ENCODE measurements at regions not wholly inside any gene's neighbourhood (a gene's known extent, or its start where the extent isn't known, plus 50 kb on each side); places are given as distances from the start of the nearest gene placed in this dataset.

- no peaks in the 10 kb centered on the region for H3K9me3 Mint-ChIP-seq
- no peak for DNase-seq
- H3K36me3 Mint-ChIP-seq (ENCODE audit: low read depth), result no peaks in the 10 kb centered on the region
- H3K4me3 Mint-ChIP-seq, result no peak overlapping the region
- no peaks in the 10 kb centered on the region for H3K27me3 Mint-ChIP-seq
- intact Hi-C loops (cut with micrococcal nuclease), result no loop called here
- no peaks in the 10 kb centered on the region for H3K4me1 Mint-ChIP-seq
- H3K27ac Mint-ChIP-seq, result no peak overlapping the region
Observed at GRCh38 chr5:152855441-152855840, 450.4 kb upstream of the NMUR2 start.

- Mint-ChIP-seq H3K4me1 (no peaks in the 10 kb centered on the region), H3K9me3 (no peaks in the 10 kb centered on the region), H3K4me3 (no peak overlapping the region), H3K27ac (no peak overlapping the region), H3K27me3 (no peaks in the 10 kb centered on the region), H3K36me3 (ENCODE audit: low read depth) (no peaks in the 10 kb centered on the region)
- intact Hi-C loops (cut with micrococcal nuclease), result no loop called here
- DNase-seq, result no peak
Observed at GRCh38 chr5:152861231-152861630, 456.2 kb upstream of the NMUR2 start.

GRCh38 chr5:152864447-152864846 is 459.4 kb upstream of the NMUR2 start:
- Mint-ChIP-seq H3K36me3 (ENCODE audit: low read depth) (no peaks in the 10 kb centered on the region), H3K4me1 (no peaks in the 10 kb centered on the region), H3K9me3 (no peaks in the 10 kb centered on the region), H3K27me3 (no peaks in the 10 kb centered on the region), H3K27ac (no peak overlapping the region), H3K4me3 (no peak overlapping the region)
- intact Hi-C loops (cut with micrococcal nuclease), result no loop called here
- no peak for DNase-seq

- Mint-ChIP-seq H3K36me3 (ENCODE audit: low read depth) (no peaks in the 10 kb centered on the region), H3K4me3 (no peak overlapping the region), H3K27ac (no peak overlapping the region), H3K9me3 (no peaks in the 10 kb centered on the region), H3K4me1 (no peaks in the 10 kb centered on the region), H3K27me3 (no peaks in the 10 kb centered on the region)
- DNase-seq, result no peak
- intact Hi-C loops (cut with micrococcal nuclease), result no loop called here
Observed at GRCh38 chr5:152864991-152865390, 459.9 kb upstream of the NMUR2 start.

GRCh38 chr5:152869971-152870370 is 464.9 kb upstream of the NMUR2 start:
- intact Hi-C loops (cut with micrococcal nuclease), result no loop called here
- H3K4me3 Mint-ChIP-seq, result no peak overlapping the region
- DNase-seq, result no peak
- no peak overlapping the region for H3K27ac Mint-ChIP-seq
- H3K4me1 Mint-ChIP-seq, result no peaks in the 10 kb centered on the region
- no peaks in the 10 kb centered on the region for H3K9me3 Mint-ChIP-seq
- H3K36me3 Mint-ChIP-seq (ENCODE audit: low read depth), result no peaks in the 10 kb centered on the region
- no peaks in the 10 kb centered on the region for H3K27me3 Mint-ChIP-seq

- DNase-seq, result no peak
- no peaks in the 10 kb centered on the region for H3K27me3 Mint-ChIP-seq
Observed at GRCh38 chr5:152882621-152883020, 477.5 kb upstream of the NMUR2 start.

GRCh38 chr5:152883066-152883775 is 478.1 kb upstream of the NMUR2 start:
- Mint-ChIP-seq H3K4me1 (no peaks in the 10 kb centered on the region), H3K9me3 (no peaks in the 10 kb centered on the region), H3K4me3 (no peak overlapping the region)

More at GRCh38 chr5:152882621-152883020, 477.5 kb upstream of the NMUR2 start:
- no peak overlapping the region for H3K4me3 Mint-ChIP-seq
- no peak overlapping the region for H3K27ac Mint-ChIP-seq
- no peaks in the 10 kb centered on the region for H3K9me3 Mint-ChIP-seq
- H3K36me3 Mint-ChIP-seq (ENCODE audit: low read depth), result no peaks in the 10 kb centered on the region
- intact Hi-C loops (cut with micrococcal nuclease), result no loop called here
- no peaks in the 10 kb centered on the region for H3K4me1 Mint-ChIP-seq

GRCh38 chr5:152884006-152884405 is 478.9 kb upstream of the NMUR2 start:
- no peak overlapping the region for H3K4me3 Mint-ChIP-seq
- no peaks in the 10 kb centered on the region for H3K36me3 Mint-ChIP-seq (ENCODE audit: low read depth)
- intact Hi-C loops (cut with micrococcal nuclease), result no loop called here
- H3K4me1 Mint-ChIP-seq, result no peaks in the 10 kb centered on the region
- no peaks in the 10 kb centered on the region for H3K9me3 Mint-ChIP-seq
- DNase-seq, result no peak
- H3K27ac Mint-ChIP-seq, result no peak overlapping the region
- no peaks in the 10 kb centered on the region for H3K27me3 Mint-ChIP-seq

More at GRCh38 chr5:152883066-152883775, 478.1 kb upstream of the NMUR2 start:
- H3K27me3 Mint-ChIP-seq, result no peaks in the 10 kb centered on the region
- no peak for DNase-seq
- H3K36me3 Mint-ChIP-seq (ENCODE audit: low read depth), result no peaks in the 10 kb centered on the region
- H3K27ac Mint-ChIP-seq, result no peak overlapping the region
- intact Hi-C loops (cut with micrococcal nuclease), result no loop called here

GRCh38 chr5:152900332-152900731 is 495.3 kb upstream of the NMUR2 start:
- Mint-ChIP-seq H3K27ac (no peak overlapping the region), H3K27me3 (no peaks in the 10 kb centered on the region), H3K4me3 (no peak overlapping the region), H3K36me3 (ENCODE audit: low read depth) (no peaks in the 10 kb centered on the region), H3K4me1 (no peaks in the 10 kb centered on the region), H3K9me3 (no peaks in the 10 kb centered on the region)
- intact Hi-C loops (cut with micrococcal nuclease), result no loop called here
- DNase-seq, result no peak

- H3K27me3 Mint-ChIP-seq, result no peaks in the 10 kb centered on the region
- no peak overlapping the region for H3K27ac Mint-ChIP-seq
- H3K4me1 Mint-ChIP-seq, result no peaks in the 10 kb centered on the region
- H3K9me3 Mint-ChIP-seq, result no peaks in the 10 kb centered on the region
- intact Hi-C loops (cut with micrococcal nuclease), result no loop called here
- no peak overlapping the region for H3K4me3 Mint-ChIP-seq
- no peak for DNase-seq
- no peaks in the 10 kb centered on the region for H3K36me3 Mint-ChIP-seq (ENCODE audit: low read depth)
Observed at GRCh38 chr5:152901754-152902153, 496.7 kb upstream of the NMUR2 start.

GRCh38 chr5:152905286-152905685 is 500.2 kb upstream of the NMUR2 start:
- no peak for DNase-seq
- no peak overlapping the region for H3K4me3 Mint-ChIP-seq
- H3K9me3 Mint-ChIP-seq, result no peaks in the 10 kb centered on the region
- intact Hi-C loops (cut with micrococcal nuclease), result no loop called here
- no peak overlapping the region for H3K27ac Mint-ChIP-seq
- no peaks in the 10 kb centered on the region for H3K4me1 Mint-ChIP-seq
- H3K27me3 Mint-ChIP-seq, result no peaks in the 10 kb centered on the region
- no peaks in the 10 kb centered on the region for H3K36me3 Mint-ChIP-seq (ENCODE audit: low read depth)

- DNase-seq, result no peak
- Mint-ChIP-seq H3K4me3 (no peak overlapping the region), H3K27ac (no peak overlapping the region), H3K4me1 (no peaks in the 10 kb centered on the region), H3K36me3 (ENCODE audit: low read depth) (no peaks in the 10 kb centered on the region), H3K27me3 (no peaks in the 10 kb centered on the region), H3K9me3 (peaks cover 5% of the 10 kb centered on the region)
- intact Hi-C loops (cut with micrococcal nuclease), result no loop called here
Observed at GRCh38 chr5:152907488-152908245, 502.6 kb upstream of the NMUR2 start.

GRCh38 chr5:152912924-152913323 is 507.8 kb upstream of the NMUR2 start:
- Mint-ChIP-seq H3K4me3 (no peak overlapping the region), H3K27me3 (no peaks in the 10 kb centered on the region), H3K4me1 (no peaks in the 10 kb centered on the region), H3K36me3 (ENCODE audit: low read depth) (no peaks in the 10 kb centered on the region), H3K27ac (no peak overlapping the region), H3K9me3 (peaks cover 5% of the 10 kb centered on the region)
- no peak for DNase-seq
- intact Hi-C loops (cut with micrococcal nuclease), result no loop called here

GRCh38 chr5:152932621-152933020 is 527.5 kb upstream of the NMUR2 start:
- Mint-ChIP-seq H3K4me1 (no peaks in the 10 kb centered on the region), H3K4me3 (no peak overlapping the region), H3K9me3 (no peaks in the 10 kb centered on the region), H3K27ac (no peak overlapping the region), H3K27me3 (no peaks in the 10 kb centered on the region), H3K36me3 (ENCODE audit: low read depth) (no peaks in the 10 kb centered on the region)
- intact Hi-C loops (cut with micrococcal nuclease), result no loop called here
- DNase-seq, result no peak

Measured in activated CD4-positive, alpha-beta T cell treated with anti-CD3 and anti-CD28 coated beads, Interleukin-2, amount 10 ng/mL, durations not matched to agents 24 days and 14 days (primary cell).